ENCODE measurements at regions not wholly inside any gene's neighbourhood (a gene's known extent, or its start where the extent isn't known, plus 50 kb on each side); places are given as distances from the start of the nearest gene placed in this dataset.

- TF ChIP-seq YY1 (IDR thresholded peaks at IDR 0.05; ENCODE audit: extremely low read depth, insufficient replicate concordance, low read depth, low read length), result no peak
Measured at GRCh38 chr5:66362046-66362445, 217.9 kb downstream of the SREK1 start (continued).

- Histone ChIP-seq H2AFZ (ENCODE audit: low read depth, low read length, poor library complexity, severe bottlenecking) (no peak overlapping the region), H3K36me3 (ENCODE audit: control insufficient read depth in 1 of 2, insufficient read depth in 2 of 2, low read length in 2 of 2) (no peaks in the 10 kb centered on the region), H3K79me2 (ENCODE audit: insufficient read depth, low read length) (no peaks in the 10 kb centered on the region), H3K9ac (ENCODE audit: low read length) (no peak overlapping the region), H3K4me2 (ENCODE audit: low read length) (no peak overlapping the region), H3K4me3 (replicated peaks in 1 of 2; ENCODE audit: low read depth in 1 of 2, low read length in 2 of 2) (no peak overlapping the region), H3K4me1 (ENCODE audit: control insufficient read depth in 1 of 2, insufficient read depth in 2 of 2, low read length in 2 of 2) (no peaks in the 10 kb centered on the region), H4K20me1 (ENCODE audit: insufficient read depth) (no peaks in the 10 kb centered on the region), H3K27me3 (ENCODE audit: insufficient read depth, low read length) (peaks cover 64% of the 10 kb centered on the region), H3K9me2 (ENCODE audit: insufficient read depth) (no peaks in the 10 kb centered on the region), H3K9me3 (ENCODE audit: control insufficient read depth in 1 of 2, insufficient read depth in 1 of 2, low read depth in 1 of 2, low read length in 2 of 2) (no peaks in the 10 kb centered on the region), H3K27ac (ENCODE audit: low read depth, low read length) (no peak overlapping the region)
- no peak for ATAC-seq
- TF ChIP-seq CTCF (IDR thresholded peaks at IDR 0.05 in 2 of 3, conservative IDR thresholded peaks at IDR 0.05 in 1 of 3; ENCODE audit: borderline replicate concordance in 1 of 3, insufficient read depth in 1 of 3, low read depth in 2 of 3, low read length in 2 of 3), result no peak
- no peak for TF ChIP-seq RAD21 (IDR thresholded peaks at IDR 0.05; ENCODE audit: low read depth)
- TF ChIP-seq ZBTB33 (IDR thresholded peaks at IDR 0.05; ENCODE audit: extremely low read depth, insufficient replicate concordance, low read length), result no peak
- TF ChIP-seq ZNF274 (IDR thresholded peaks at IDR 0.05; ENCODE audit: low read depth, low read length), result no peak
- TF ChIP-seq JUND (IDR thresholded peaks at IDR 0.05), result no peak
- no peak for TF ChIP-seq ELF1 (IDR thresholded peaks at IDR 0.05; ENCODE audit: borderline replicate concordance, low read depth)
- no peak for TF ChIP-seq FOSL1 (IDR thresholded peaks at IDR 0.05; ENCODE audit: low read depth)
- TF ChIP-seq EGR1 (IDR thresholded peaks at IDR 0.05; ENCODE audit: low read depth), result no peak
- no peak for TF ChIP-seq CEBPB (IDR thresholded peaks at IDR 0.05; ENCODE audit: low read depth)
- no peak for TF ChIP-seq ATF3 (IDR thresholded peaks at IDR 0.05)
- TF ChIP-seq SRF (IDR thresholded peaks at IDR 0.05; ENCODE audit: low read depth), result no peak
- no peak for DNase-seq (ENCODE audit: low read depth, low spot score)
- no TSS peak for BruUV-seq (replicated peaks)
- POLR2A ChIA-PET, result no interaction called here
- CTCF ChIA-PET, result no interaction called here
- RAD21 ChIA-PET (ENCODE audit: low non-redundant PET in 1 of 2, low total read pairs in 2 of 2, uncharacterized antibody in 2 of 2, unreplicated experiment in 2 of 2), result no interaction called here
- intact Hi-C loops (cut with micrococcal nuclease), result no loop called here
Measured at GRCh38 chr5:66362687-66363086, 218.6 kb downstream of the SREK1 start.
